PC-9 (cell line): ENCODE measurements at regions not wholly inside any gene's neighbourhood (a gene's known extent, or its start where the extent isn't known, plus 50 kb on each side); places are given as distances from the start of the nearest gene placed in this dataset.
"Not testable (repeated sequence)": the region's sequence is repeated elsewhere in the genome, so short reads cannot be mapped to it uniquely, and the experiment has no call there.

ENCODE experiments used
- BruUV-seq: library from RNA; stranded (reverse); fragments of 400-500 nt; replicated peaks from 2 replicates; lab custom pipeline; 2021; lab: Mats Ljungman, UMichigan
- CTCF ChIA-PET: fragments of 300-600 bp; sonication (Branson Sonifier 250); formaldehyde crosslinking; loops from one replicate; lab custom pipeline; 2022; ENCODE audit warnings: antibody characterized with exemption; lab: Charles Lee
- POLR2A ChIA-PET: fragments of 300-600 bp; sonication (Branson Sonifier 250); formaldehyde crosslinking; loops from one replicate; lab custom pipeline; 2022; ENCODE audit warnings: antibody characterized with exemption; ENCODE audit not compliant: unreplicated experiment; lab: Charles Lee
- DNase-seq, 2 experiments: peaks; one replicate each; pipeline versions ENCODE4 v3.0.0 to v3.0.0-alpha.2; 2015 to 2022; ENCODE audit warnings: mixed read lengths in 1 of 2
- H2AFZ ChIP-seq: fragments of 200-600 bp; sonication (generic); 2 replicates; pipeline ENCODE4 v1.8.1; 2017; ENCODE audit warnings: antibody characterized with exemption
- H3F3A ChIP-seq: fragments of 200-600 bp; sonication (generic); 2 replicates; pipeline ENCODE4 v1.8.1; 2017; ENCODE audit warnings: antibody characterized with exemption, mild to moderate bottlenecking, low read depth; ENCODE audit not compliant: insufficient read depth
- H3K27ac ChIP-seq: fragments of 200-600 bp; sonication (generic); 2 replicates; pipeline ENCODE4 v1.6.1; 2016; ENCODE audit warnings: mixed run types
- H3K27me3 ChIP-seq: fragments of 200-600 bp; sonication (generic); 2 replicates; pipeline ENCODE4 v1.6.1; 2016; ENCODE audit warnings: low read depth, mixed run types; ENCODE audit not compliant: insufficient read depth
- H3K36me3 ChIP-seq: fragments of 200-600 bp; sonication (generic); 2 replicates; pipeline ENCODE4 v1.6.1; 2016; ENCODE audit warnings: low read depth, mixed run types
- H3K4me1 ChIP-seq: fragments of 200-600 bp; sonication (generic); replicated peaks from 2 replicates; pipeline ENCODE4 v1.6.1; 2016; ENCODE audit warnings: mixed run types; ENCODE audit not compliant: insufficient read depth
- H3K4me2 ChIP-seq: fragments of 200-600 bp; sonication (generic); 2 replicates; pipeline ENCODE4 v1.6.1; 2017; ENCODE audit warnings: mixed run types
- H3K4me3 ChIP-seq: fragments of 200-600 bp; sonication (generic); 2 replicates; pipeline ENCODE4 v1.6.1; 2016; ENCODE audit warnings: mixed run types
- H3K79me2 ChIP-seq: fragments of 200-600 bp; sonication (generic); 2 replicates; pipeline ENCODE4 v1.6.1; 2017; ENCODE audit warnings: low read depth, mixed run types
- H3K9me2 ChIP-seq: fragments of 200-600 bp; sonication (generic); 2 replicates; pipeline ENCODE4 v1.8.1; 2017; ENCODE audit warnings: mild to moderate bottlenecking; ENCODE audit not compliant: insufficient read depth
- H3K9me3 ChIP-seq: fragments of 200-600 bp; sonication (generic); 2 replicates; pipeline ENCODE4 v1.8.1; 2016; ENCODE audit warnings: low read depth; ENCODE audit not compliant: insufficient read depth
- H4K20me1 ChIP-seq: fragments of 200-600 bp; sonication (generic); 2 replicates; pipeline ENCODE4 v1.8.1; 2017; ENCODE audit not compliant: insufficient read depth
- EZH2 ChIP-seq: fragments of 200-600 bp; sonication (generic); IDR thresholded peaks from 2 replicates; pipeline ENCODE4 v1.8.0; 2017; ENCODE audit warnings: antibody characterized with exemption, low read depth
- intact Hi-C: fragments of 100-400 bp; cut with micrococcal nuclease; formaldehyde crosslinking; loops from one replicate; pipeline ENCODE4 v1.10.0; 2022; ENCODE audit not compliant: unreplicated experiment
- TF ChIP-seq, protein P1 (sequence below): fragments of 200-600 bp; sonication (generic); conservative IDR thresholded peaks from 2 replicates; pipeline ENCODE4 v1.6.1; 2017; ENCODE audit warnings: mixed run types, antibody characterized with exemption, mild to moderate bottlenecking, moderate library complexity

DNA sequence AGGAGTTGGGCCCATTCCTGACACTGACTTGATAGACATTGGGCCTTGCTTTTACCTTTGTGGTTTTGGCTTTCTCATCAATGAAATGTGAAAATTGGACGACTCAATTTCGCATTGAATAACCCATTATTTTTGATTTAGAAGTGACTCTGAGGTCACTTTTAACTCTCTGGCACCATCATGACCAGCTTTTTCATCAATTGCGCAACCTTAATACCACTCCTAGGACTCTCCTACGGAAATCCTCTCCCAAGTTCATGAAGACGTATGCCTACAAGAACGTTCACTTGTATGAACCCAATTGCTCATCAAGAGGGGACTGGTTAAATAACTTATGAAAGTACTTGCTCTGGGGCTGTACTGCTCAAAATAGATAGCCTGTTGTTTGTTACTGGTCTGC is 86.7 kb upstream of the CHD6 start:
- Histone ChIP-seq H4K20me1 (no peaks in the 10 kb centered on the region), H3K79me2 (no peaks in the 10 kb centered on the region), H3K4me2 (no peak overlapping the region), H3K4me3 (no peak overlapping the region), H3F3A (no peaks in the 10 kb centered on the region), H3K4me1 (no peaks in the 10 kb centered on the region), H2AFZ (no peak overlapping the region), H3K9me3 (no peaks in the 10 kb centered on the region), H3K27ac (no peak overlapping the region), H3K27me3 (peaks cover 58% of the 10 kb centered on the region), H3K9me2 (no peaks in the 10 kb centered on the region), H3K36me3 (no peaks in the 10 kb centered on the region)
- intact Hi-C loops = no loop called here
- no peak for DNase-seq
- TF ChIP-seq EZH2 = no peak
- TF ChIP-seq, protein P1, sequence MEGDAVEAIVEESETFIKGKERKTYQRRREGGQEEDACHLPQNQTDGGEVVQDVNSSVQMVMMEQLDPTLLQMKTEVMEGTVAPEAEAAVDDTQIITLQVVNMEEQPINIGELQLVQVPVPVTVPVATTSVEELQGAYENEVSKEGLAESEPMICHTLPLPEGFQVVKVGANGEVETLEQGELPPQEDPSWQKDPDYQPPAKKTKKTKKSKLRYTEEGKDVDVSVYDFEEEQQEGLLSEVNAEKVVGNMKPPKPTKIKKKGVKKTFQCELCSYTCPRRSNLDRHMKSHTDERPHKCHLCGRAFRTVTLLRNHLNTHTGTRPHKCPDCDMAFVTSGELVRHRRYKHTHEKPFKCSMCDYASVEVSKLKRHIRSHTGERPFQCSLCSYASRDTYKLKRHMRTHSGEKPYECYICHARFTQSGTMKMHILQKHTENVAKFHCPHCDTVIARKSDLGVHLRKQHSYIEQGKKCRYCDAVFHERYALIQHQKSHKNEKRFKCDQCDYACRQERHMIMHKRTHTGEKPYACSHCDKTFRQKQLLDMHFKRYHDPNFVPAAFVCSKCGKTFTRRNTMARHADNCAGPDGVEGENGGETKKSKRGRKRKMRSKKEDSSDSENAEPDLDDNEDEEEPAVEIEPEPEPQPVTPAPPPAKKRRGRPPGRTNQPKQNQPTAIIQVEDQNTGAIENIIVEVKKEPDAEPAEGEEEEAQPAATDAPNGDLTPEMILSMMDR = no peak
- CTCF ChIA-PET = no interaction called here
- BruUV-seq = no TSS peak
- POLR2A ChIA-PET = no interaction called here

DNA sequence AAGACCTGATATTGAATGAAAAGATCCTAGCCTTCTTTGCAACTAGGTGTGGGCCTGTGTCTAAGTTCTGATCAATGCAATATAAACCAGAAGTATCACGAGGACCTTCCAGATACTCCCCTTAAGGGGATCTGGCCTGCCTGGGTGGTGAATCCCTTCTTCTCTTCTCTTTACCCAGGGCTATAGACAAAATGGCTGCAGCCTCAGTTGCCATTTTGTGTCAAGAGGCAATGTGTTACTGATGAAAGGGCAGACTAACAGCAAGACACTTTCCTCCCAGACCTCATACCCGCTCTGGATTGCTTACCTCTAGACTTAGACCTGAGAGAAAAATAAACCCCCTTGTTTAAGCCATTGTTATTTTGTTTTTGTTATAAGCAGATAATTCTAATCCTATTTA is 84.5 kb upstream of the CHD6 start:
- H3K9me2 ChIP-seq = no peaks in the 10 kb centered on the region
- no peak for DNase-seq
- H3K27me3 ChIP-seq = peaks cover 43% of the 10 kb centered on the region
- H3K36me3 ChIP-seq = no peaks in the 10 kb centered on the region
- no peak overlapping the region for H2AFZ ChIP-seq
- BruUV-seq = no TSS peak
- no peaks in the 10 kb centered on the region for H3F3A ChIP-seq
- H3K4me1 ChIP-seq = no peaks in the 10 kb centered on the region
- no peaks in the 10 kb centered on the region for H3K9me3 ChIP-seq
- POLR2A ChIA-PET = no interaction called here
- H4K20me1 ChIP-seq = no peaks in the 10 kb centered on the region
- intact Hi-C loops = no loop called here
- no peak overlapping the region for H3K4me3 ChIP-seq
- CTCF ChIA-PET = no interaction called here
- no peak overlapping the region for H3K27ac ChIP-seq
- TF ChIP-seq EZH2 = no peak
- TF ChIP-seq, protein P1 = no peak
- H3K4me2 ChIP-seq = no peak overlapping the region
- H3K79me2 ChIP-seq = no peaks in the 10 kb centered on the region

DNA sequence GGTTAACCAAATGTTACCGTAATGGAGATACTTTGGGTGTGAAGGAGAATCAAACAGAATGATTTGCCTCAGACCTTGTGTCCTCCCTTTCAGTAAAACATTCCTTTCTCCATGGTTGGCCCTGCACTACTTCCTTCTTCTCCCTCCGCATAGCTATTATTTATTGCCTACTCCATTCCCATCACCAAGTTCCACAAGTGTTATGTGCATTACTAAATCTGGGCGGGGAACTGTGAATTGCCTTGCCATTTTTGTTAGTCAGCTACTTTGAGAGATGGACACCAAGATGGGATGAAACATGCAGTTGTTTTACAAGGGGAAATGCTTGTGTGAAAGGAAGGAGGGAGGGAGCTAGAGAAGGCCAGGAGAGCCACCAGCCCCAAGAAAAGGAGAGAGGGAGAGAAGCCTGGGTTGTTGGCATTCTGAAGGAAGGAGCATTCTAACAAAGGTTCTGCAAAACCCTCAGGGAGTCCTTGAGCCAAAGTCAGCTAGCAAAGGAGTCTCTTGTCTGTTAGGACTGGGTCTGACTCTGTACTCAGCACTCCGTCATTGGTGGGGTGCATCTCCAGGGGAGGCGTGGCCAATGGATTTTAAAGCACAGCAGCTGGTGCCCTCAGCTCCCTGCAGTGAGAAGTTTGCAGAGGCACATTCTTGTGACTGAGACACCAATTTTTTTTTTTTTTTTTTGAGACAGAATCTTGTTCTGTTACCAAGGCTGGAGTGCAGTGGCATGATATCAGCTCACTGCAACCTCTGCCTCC is 83.6 kb upstream of the CHD6 start:
- no TSS peak for BruUV-seq
- CTCF ChIA-PET = no interaction called here
- H3K4me1 ChIP-seq = no peaks in the 10 kb centered on the region
- no peaks in the 10 kb centered on the region for H3K9me2 ChIP-seq
- no peaks in the 10 kb centered on the region for H3F3A ChIP-seq
- no peaks in the 10 kb centered on the region for H3K79me2 ChIP-seq
- H3K27me3 ChIP-seq = peaks cover 36% of the 10 kb centered on the region
- TF ChIP-seq, protein P1 = no peak
- TF ChIP-seq EZH2 = no peak
- no peaks in the 10 kb centered on the region for H3K9me3 ChIP-seq
- H2AFZ ChIP-seq = no peak overlapping the region
- DNase-seq = no peak
- H3K36me3 ChIP-seq = no peaks in the 10 kb centered on the region
- H3K4me3 ChIP-seq = no peak overlapping the region
- intact Hi-C loops = no loop called here
- no peaks in the 10 kb centered on the region for H4K20me1 ChIP-seq
- POLR2A ChIA-PET = no interaction called here
- no peak overlapping the region for H3K27ac ChIP-seq
- H3K4me2 ChIP-seq = no peak overlapping the region

DNA sequence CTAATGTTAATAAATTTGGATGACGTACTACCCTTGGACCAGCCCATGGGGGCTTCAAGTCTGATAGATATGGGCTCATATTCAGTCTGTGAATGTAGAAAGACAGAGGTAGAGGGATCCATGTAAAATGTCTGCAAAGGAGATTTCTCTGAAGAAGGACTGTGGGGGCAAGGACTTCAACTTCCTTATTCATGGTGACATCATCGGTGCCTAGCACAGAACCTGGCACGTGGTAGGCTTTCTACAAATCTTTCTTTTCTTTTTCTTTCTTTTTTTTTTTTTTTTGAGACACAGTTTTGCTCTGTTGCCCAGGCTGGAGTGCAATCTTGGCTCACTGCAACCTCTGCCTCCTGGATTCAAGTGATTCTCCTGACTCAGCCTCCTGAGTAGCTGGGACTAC is 81.5 kb upstream of the CHD6 start:
- H3K27ac ChIP-seq, H2AFZ ChIP-seq, CTCF ChIA-PET, H3K36me3 ChIP-seq, BruUV-seq, DNase-seq, H4K20me1 ChIP-seq, H3F3A ChIP-seq, H3K4me2 ChIP-seq, H3K4me3 ChIP-seq, H3K9me2 ChIP-seq, POLR2A ChIA-PET, H3K9me3 ChIP-seq, H3K4me1 ChIP-seq, H3K79me2 ChIP-seq: not testable (repeated sequence)
- intact Hi-C loops = loop anchor here (5.0 kb wide), 1 partner anchor 1488 kb away; the partner anchor contains the start of gene PTPRT
- 0 out of 2 replicates have a peak, but pooled peaks cover 18% of the 10 kb centered on the region for H3K27me3 ChIP-seq
